ENCODE measurements at regions not wholly inside any gene's neighbourhood (a gene's known extent, or its start where the extent isn't known, plus 50 kb on each side); places are given as distances from the start of the nearest gene placed in this dataset.

DNA sequence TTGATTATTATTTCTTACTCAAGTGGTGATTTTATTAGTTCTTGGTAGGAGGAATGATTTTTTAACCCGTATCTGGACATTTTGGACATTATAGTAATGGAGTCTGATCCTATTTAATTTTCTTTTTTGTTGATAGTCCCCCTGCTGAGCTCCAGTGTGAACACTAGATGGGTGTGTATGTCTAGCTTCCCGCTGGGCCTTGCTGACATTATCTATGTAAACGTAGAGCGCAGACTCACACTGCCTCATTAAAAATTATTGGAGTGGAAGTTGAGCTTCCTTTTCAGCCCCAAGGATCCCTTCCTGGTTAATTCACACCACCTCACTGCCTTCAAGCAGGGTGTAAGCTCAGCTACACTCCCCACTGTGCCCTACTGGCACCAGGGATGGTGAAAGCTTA is 467.6 kb upstream of the PKN2 start:
- H3K9me3 ChIP-seq (replicated peaks; ENCODE audit: control insufficient read depth, insufficient read depth, low read length): no peaks in the 10 kb centered on the region
- no peaks in the 10 kb centered on the region for H4K20me1 ChIP-seq (ENCODE audit: control insufficient read depth, insufficient read depth)
- no peak for DNase-seq (ENCODE audit: low read depth, low spot score)
- ChIA-PET CTCF (interaction anchor here (1.1 to 1.4 kb wide), 2 partner anchors 8 to 12 kb away, joined by 3 to 5 read pairs; no protein-coding TSS in a partner anchor), RAD21 (ENCODE audit: unreplicated experiment) (no interaction called here), SMC1A (ENCODE audit: uncharacterized antibody, unreplicated experiment) (interaction anchor here (1.0 to 1.1 kb wide), 2 partner anchors 11 to 32 kb away, joined by 3 to 4 read pairs; no protein-coding TSS in a partner anchor), POLR2A (no interaction called here)
- no peak overlapping the region for H3K9ac ChIP-seq (ENCODE audit: control insufficient read depth, insufficient read depth, low read length)
- no peaks in the 10 kb centered on the region for H3K4me1 ChIP-seq (ENCODE audit: control insufficient read depth, insufficient read depth, low read length)
- ATAC-seq: no peak
- no peak for FAIRE-seq
- in situ Hi-C loops (cut with MboI): no loop called here
- intact Hi-C loops (cut with micrococcal nuclease; ENCODE audit: unreplicated experiment): no loop called here
- H3K27me3 ChIP-seq (replicated peaks in 1 of 2; ENCODE audit: control insufficient read depth in 2 of 2, insufficient read depth in 2 of 2, low read length in 1 of 2): no peaks in the 10 kb centered on the region; a peak in 1 of 4 replicates
- no peaks in the 10 kb centered on the region for H3K79me2 ChIP-seq (ENCODE audit: control insufficient read depth, insufficient read depth, low read length)
- no peaks in the 10 kb centered on the region for H3K36me3 ChIP-seq (ENCODE audit: control insufficient read depth in 2 of 2, insufficient read depth in 2 of 2, low read length in 1 of 2)
- no peak overlapping the region for H3K4me3 ChIP-seq
- H3K4me2 ChIP-seq (ENCODE audit: control insufficient read depth, insufficient read depth): no peak overlapping the region
- BruUV-seq (replicated peaks): no TSS peak
- H2AFZ ChIP-seq (ENCODE audit: control insufficient read depth, low read depth, low read length): no peak overlapping the region
- H3K27ac ChIP-seq (ENCODE audit: control insufficient read depth, insufficient read depth): no peak overlapping the region
- 37% methylated on average over 4 of the region's 4 CpGs for WGBS (ENCODE audit: insufficient coverage, insufficient replicate concordance, low lambda C conversion rate, missing lambda C conversion rate)
- TF ChIP-seq MEF2A (IDR thresholded peaks at IDR 0.05; ENCODE audit: insufficient read depth, low read depth, low read length): no peak
- TF ChIP-seq, protein P1, sequence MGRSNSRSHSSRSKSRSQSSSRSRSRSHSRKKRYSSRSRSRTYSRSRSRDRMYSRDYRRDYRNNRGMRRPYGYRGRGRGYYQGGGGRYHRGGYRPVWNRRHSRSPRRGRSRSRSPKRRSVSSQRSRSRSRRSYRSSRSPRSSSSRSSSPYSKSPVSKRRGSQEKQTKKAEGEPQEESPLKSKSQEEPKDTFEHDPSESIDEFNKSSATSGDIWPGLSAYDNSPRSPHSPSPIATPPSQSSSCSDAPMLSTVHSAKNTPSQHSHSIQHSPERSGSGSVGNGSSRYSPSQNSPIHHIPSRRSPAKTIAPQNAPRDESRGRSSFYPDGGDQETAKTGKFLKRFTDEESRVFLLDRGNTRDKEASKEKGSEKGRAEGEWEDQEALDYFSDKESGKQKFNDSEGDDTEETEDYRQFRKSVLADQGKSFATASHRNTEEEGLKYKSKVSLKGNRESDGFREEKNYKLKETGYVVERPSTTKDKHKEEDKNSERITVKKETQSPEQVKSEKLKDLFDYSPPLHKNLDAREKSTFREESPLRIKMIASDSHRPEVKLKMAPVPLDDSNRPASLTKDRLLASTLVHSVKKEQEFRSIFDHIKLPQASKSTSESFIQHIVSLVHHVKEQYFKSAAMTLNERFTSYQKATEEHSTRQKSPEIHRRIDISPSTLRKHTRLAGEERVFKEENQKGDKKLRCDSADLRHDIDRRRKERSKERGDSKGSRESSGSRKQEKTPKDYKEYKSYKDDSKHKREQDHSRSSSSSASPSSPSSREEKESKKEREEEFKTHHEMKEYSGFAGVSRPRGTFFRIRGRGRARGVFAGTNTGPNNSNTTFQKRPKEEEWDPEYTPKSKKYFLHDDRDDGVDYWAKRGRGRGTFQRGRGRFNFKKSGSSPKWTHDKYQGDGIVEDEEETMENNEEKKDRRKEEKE (IDR thresholded peaks at IDR 0.05): no peak
- no peak for TF ChIP-seq STAT1 (conservative IDR thresholded peaks at IDR 0.05)
- no peak for TF ChIP-seq SUZ12 (IDR thresholded peaks at IDR 0.05; ENCODE audit: unreplicated experiment)
- TF ChIP-seq BCL11A (IDR thresholded peaks at IDR 0.05; ENCODE audit: low read depth, low read length): no peak
- no peak for TF ChIP-seq NFXL1 (IDR thresholded peaks at IDR 0.05; ENCODE audit: borderline replicate concordance)
- TF ChIP-seq, protein P2, sequence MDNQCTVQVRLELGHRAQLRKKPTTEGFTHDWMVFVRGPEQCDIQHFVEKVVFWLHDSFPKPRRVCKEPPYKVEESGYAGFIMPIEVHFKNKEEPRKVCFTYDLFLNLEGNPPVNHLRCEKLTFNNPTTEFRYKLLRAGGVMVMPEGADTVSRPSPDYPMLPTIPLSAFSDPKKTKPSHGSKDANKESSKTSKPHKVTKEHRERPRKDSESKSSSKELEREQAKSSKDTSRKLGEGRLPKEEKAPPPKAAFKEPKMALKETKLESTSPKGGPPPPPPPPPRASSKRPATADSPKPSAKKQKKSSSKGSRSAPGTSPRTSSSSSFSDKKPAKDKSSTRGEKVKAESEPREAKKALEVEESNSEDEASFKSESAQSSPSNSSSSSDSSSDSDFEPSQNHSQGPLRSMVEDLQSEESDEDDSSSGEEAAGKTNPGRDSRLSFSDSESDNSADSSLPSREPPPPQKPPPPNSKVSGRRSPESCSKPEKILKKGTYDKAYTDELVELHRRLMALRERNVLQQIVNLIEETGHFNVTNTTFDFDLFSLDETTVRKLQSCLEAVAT (IDR thresholded peaks at IDR 0.05): no peak
- TF ChIP-seq SREBF2 (IDR thresholded peaks at IDR 0.05; ENCODE audit: low read length): no peak
- TF ChIP-seq, protein P3, sequence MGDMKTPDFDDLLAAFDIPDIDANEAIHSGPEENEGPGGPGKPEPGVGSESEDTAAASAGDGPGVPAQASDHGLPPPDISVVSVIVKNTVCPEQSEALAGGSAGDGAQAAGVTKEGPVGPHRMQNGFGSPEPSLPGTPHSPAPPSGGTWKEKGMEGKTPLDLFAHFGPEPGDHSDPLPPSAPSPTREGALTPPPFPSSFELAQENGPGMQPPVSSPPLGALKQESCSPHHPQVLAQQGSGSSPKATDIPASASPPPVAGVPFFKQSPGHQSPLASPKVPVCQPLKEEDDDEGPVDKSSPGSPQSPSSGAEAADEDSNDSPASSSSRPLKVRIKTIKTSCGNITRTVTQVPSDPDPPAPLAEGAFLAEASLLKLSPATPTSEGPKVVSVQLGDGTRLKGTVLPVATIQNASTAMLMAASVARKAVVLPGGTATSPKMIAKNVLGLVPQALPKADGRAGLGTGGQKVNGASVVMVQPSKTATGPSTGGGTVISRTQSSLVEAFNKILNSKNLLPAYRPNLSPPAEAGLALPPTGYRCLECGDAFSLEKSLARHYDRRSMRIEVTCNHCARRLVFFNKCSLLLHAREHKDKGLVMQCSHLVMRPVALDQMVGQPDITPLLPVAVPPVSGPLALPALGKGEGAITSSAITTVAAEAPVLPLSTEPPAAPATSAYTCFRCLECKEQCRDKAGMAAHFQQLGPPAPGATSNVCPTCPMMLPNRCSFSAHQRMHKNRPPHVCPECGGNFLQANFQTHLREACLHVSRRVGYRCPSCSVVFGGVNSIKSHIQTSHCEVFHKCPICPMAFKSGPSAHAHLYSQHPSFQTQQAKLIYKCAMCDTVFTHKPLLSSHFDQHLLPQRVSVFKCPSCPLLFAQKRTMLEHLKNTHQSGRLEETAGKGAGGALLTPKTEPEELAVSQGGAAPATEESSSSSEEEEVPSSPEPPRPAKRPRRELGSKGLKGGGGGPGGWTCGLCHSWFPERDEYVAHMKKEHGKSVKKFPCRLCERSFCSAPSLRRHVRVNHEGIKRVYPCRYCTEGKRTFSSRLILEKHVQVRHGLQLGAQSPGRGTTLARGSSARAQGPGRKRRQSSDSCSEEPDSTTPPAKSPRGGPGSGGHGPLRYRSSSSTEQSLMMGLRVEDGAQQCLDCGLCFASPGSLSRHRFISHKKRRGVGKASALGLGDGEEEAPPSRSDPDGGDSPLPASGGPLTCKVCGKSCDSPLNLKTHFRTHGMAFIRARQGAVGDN (IDR thresholded peaks at IDR 0.05): no peak
- TF ChIP-seq DPF2 (IDR thresholded peaks at IDR 0.05): no peak
- TF ChIP-seq ZNF622 (IDR thresholded peaks at IDR 0.05): no peak
- TF ChIP-seq ZNF384 (IDR thresholded peaks at IDR 0.05; ENCODE audit: borderline replicate concordance, low read depth, low read length): no peak
- TF ChIP-seq SIX5 (IDR thresholded peaks at IDR 0.05; ENCODE audit: low read depth, low read length, severe bottlenecking): no peak
- TF ChIP-seq SRF (IDR thresholded peaks at IDR 0.05; ENCODE audit: low read depth in 2 of 2, low read length in 2 of 2): no peak
- TF ChIP-seq CHD2 (IDR thresholded peaks at IDR 0.05; ENCODE audit: borderline replicate concordance, low read depth, low read length): no peak
- TF ChIP-seq EP300 (IDR thresholded peaks at IDR 0.05; ENCODE audit: borderline replicate concordance in 1 of 2, control insufficient read depth in 1 of 2, low read depth in 2 of 2, low read length in 2 of 2): no peak
- no peak for TF ChIP-seq RB1 (IDR thresholded peaks at IDR 0.05; ENCODE audit: borderline replicate concordance)

Data from GM12878 (cell line).